Mesenchymal stem cell (in vitro differentiated cells and primary cell): ENCODE measurements at regions not wholly inside any gene's neighbourhood (a gene's known extent, or its start where the extent isn't known, plus 50 kb on each side); places are given as distances from the start of the nearest gene placed in this dataset.

Experiments
- DNase-seq: peaks from one replicate; pipeline ENCODE4 v3.0.0-alpha.2; 2013
- H2AFZ ChIP-seq: one replicate; pipeline ENCODE4 v1.6.1; 2013; ENCODE audit warnings: low read depth, mild to moderate bottlenecking, control low read depth, inconsistent platforms, low read length, moderate library complexity
- H2AK5ac ChIP-seq: 2 replicates; pipeline ENCODE4 v1.6.1; 2013; ENCODE audit warnings: low read length, moderate library complexity, mild to moderate bottlenecking, inconsistent platforms; ENCODE audit not compliant: severe bottlenecking
- H2BK120ac ChIP-seq: one replicate; pipeline ENCODE4 v1.6.1; 2013; ENCODE audit warnings: low read depth, mild to moderate bottlenecking, inconsistent platforms, low read length, moderate library complexity
- H2BK12ac ChIP-seq, 2 experiments: one replicate each; pipeline ENCODE4 v1.6.1; 2013; ENCODE audit warnings: inconsistent platforms in 2 of 2, low read length in 2 of 2, mild to moderate bottlenecking in 2 of 2, moderate library complexity in 2 of 2, control low read depth in 1 of 2
- H2BK15ac ChIP-seq: one replicate; pipeline ENCODE4 v1.6.1; 2013; ENCODE audit warnings: mild to moderate bottlenecking, low read depth, inconsistent platforms; ENCODE audit not compliant: poor library complexity, severe bottlenecking
- H2BK5ac ChIP-seq: 2 replicates; pipeline ENCODE4 v1.6.1; 2013; ENCODE audit warnings: low read depth, mild to moderate bottlenecking, low read length, control low read depth, inconsistent platforms; ENCODE audit not compliant: poor library complexity, severe bottlenecking
- H3K14ac ChIP-seq, 2 experiments: one replicate each; pipeline ENCODE4 v1.6.1; 2013; ENCODE audit warnings: inconsistent platforms in 2 of 2, low read length in 2 of 2, control low read depth in 1 of 2, mild to moderate bottlenecking in 1 of 2, moderate library complexity in 1 of 2
- H3K18ac ChIP-seq, 2 experiments: one replicate each; pipeline ENCODE4 v1.6.1; 2013; ENCODE audit warnings: inconsistent platforms in 2 of 2, low read length in 2 of 2, control low read depth in 1 of 2, low read depth in 1 of 2, mild to moderate bottlenecking in 1 of 2
- H3K23ac ChIP-seq, 2 experiments: one replicate each; pipeline ENCODE4 v1.6.1; 2013; ENCODE audit warnings: inconsistent platforms in 2 of 2, low read length in 2 of 2, mild to moderate bottlenecking in 2 of 2, moderate library complexity in 2 of 2, control low read depth in 1 of 2
- H3K27ac ChIP-seq: 2 replicates; pipeline ENCODE4 v1.5.1; 2013; ENCODE audit warnings: mild to moderate bottlenecking, moderate library complexity, low read length, control low read depth, inconsistent platforms; ENCODE audit not compliant: poor library complexity, severe bottlenecking
- H3K27me3 ChIP-seq, 2 experiments: 2 replicates each; pipeline versions ENCODE4 v1.6.1 to v1.7.0; 2013; ENCODE audit warnings: low read length in 2 of 2, mild to moderate bottlenecking in 2 of 2, moderate library complexity in 2 of 2, control low read depth in 1 of 2, inconsistent platforms in 1 of 2; ENCODE audit not compliant: control insufficient read depth in 1 of 2, insufficient read depth in 1 of 2
- H3K36me3 ChIP-seq, 2 experiments: 2 replicates each; pipeline versions ENCODE4 v1.6.1 to v1.7.0; 2013; ENCODE audit warnings: low read length in 2 of 2, control low read depth in 1 of 2, inconsistent platforms in 1 of 2, low read depth in 1 of 2, mild to moderate bottlenecking in 1 of 2; ENCODE audit not compliant: insufficient read depth in 2 of 2, control insufficient read depth in 1 of 2
- H3K4ac ChIP-seq, 2 experiments: one replicate each; pipeline ENCODE4 v1.6.1; 2013; ENCODE audit warnings: inconsistent platforms in 2 of 2, low read length in 2 of 2, mild to moderate bottlenecking in 2 of 2, moderate library complexity in 2 of 2, control low read depth in 1 of 2, low read depth in 1 of 2
- H3K4me1 ChIP-seq: 2 replicates; pipeline ENCODE4 v1.6.1; 2013; ENCODE audit warnings: low read depth, low read length, control low read depth; ENCODE audit not compliant: control insufficient read depth, insufficient read depth
- H3K4me2 ChIP-seq: 2 replicates; pipeline ENCODE4 v1.6.1; 2013; ENCODE audit warnings: low read length, mild to moderate bottlenecking, inconsistent platforms; ENCODE audit not compliant: poor library complexity, severe bottlenecking
- H3K4me3 ChIP-seq, 2 experiments: 2 replicates each; pipeline versions ENCODE4 v1.5.1 to v1.7.0; 2013; ENCODE audit warnings: low read length in 2 of 2, mild to moderate bottlenecking in 2 of 2, control low read depth in 1 of 2, low read depth in 1 of 2; ENCODE audit not compliant: insufficient read depth in 1 of 2
- H3K79me1 ChIP-seq: replicated peaks from 2 replicates; pipeline ENCODE4 v1.6.1; 2013; ENCODE audit warnings: mild to moderate bottlenecking, control low read depth, low read length, inconsistent platforms; ENCODE audit not compliant: poor library complexity, severe bottlenecking
- H3K9ac ChIP-seq: 2 replicates; pipeline ENCODE4 v1.7.0; 2013; ENCODE audit warnings: mild to moderate bottlenecking, low read length, moderate library complexity
- H3K9me3 ChIP-seq: 2 replicates; pipeline ENCODE4 v1.7.0; 2013; ENCODE audit warnings: mild to moderate bottlenecking, low read length; ENCODE audit not compliant: control insufficient read depth
- H4K8ac ChIP-seq: one replicate; pipeline ENCODE4 v1.6.1; 2013; ENCODE audit warnings: inconsistent platforms, mild to moderate bottlenecking, low read length, moderate library complexity
- H4K91ac ChIP-seq: one replicate; pipeline ENCODE4 v1.6.1; 2013; ENCODE audit warnings: mild to moderate bottlenecking, low read length, inconsistent platforms
- WGBS: methylation state at CpG from one replicate; pipeline ENCODE4 v1.1.7; 2013; ENCODE audit warnings: mixed read lengths; 5-methylcytosine and 5-hydroxymethylcytosine counted together

GRCh38 chr11:112509300-112509699 is 248.6 kb upstream of the PLET1 start:
- Histone ChIP-seq H3K4me1 (no peaks in the 10 kb centered on the region), H3K9me3 (no peaks in the 10 kb centered on the region), H3K9ac (no peak overlapping the region), H3K14ac (no peak overlapping the region), H4K91ac (no peak overlapping the region), H2BK15ac (no peak overlapping the region), H2BK5ac (no peak overlapping the region), H2AK5ac (no peak overlapping the region), H3K36me3 (no peaks in the 10 kb centered on the region), H2BK120ac (no peak overlapping the region), H2AFZ (no peak overlapping the region), H4K8ac (no peak overlapping the region), H3K4ac (no peak overlapping the region), H3K4me3 (no peak overlapping the region), H3K23ac (no peak overlapping the region), H3K79me1 (no peaks in the 10 kb centered on the region), H3K4me2 (no peak overlapping the region), H3K27me3 (peaks cover 0 to 13% of the 10 kb centered on the region in 2 experiments), H2BK12ac (no peak overlapping the region), H3K27ac (no peak overlapping the region), H3K18ac (no peak overlapping the region)
- DNase-seq: no peak
- 96% methylated on average over 1 of the region's 2 CpGs for WGBS

GRCh38 chr11:112511271-112511670 is 250.6 kb upstream of the PLET1 start:
- no peak overlapping the region for H2AFZ ChIP-seq
- DNase-seq: no peak
- no peak overlapping the region for H4K91ac ChIP-seq
- peaks cover 0 to 15% of the 10 kb centered on the region in 2 experiments for H3K27me3 ChIP-seq
- H3K9ac ChIP-seq: no peak overlapping the region
- no peaks in the 10 kb centered on the region for H3K79me1 ChIP-seq
- no peak overlapping the region for H2BK5ac ChIP-seq
- H4K8ac ChIP-seq: no peak overlapping the region
- no peak overlapping the region for H3K18ac ChIP-seq
- H3K4ac ChIP-seq: no peak overlapping the region
- H3K14ac ChIP-seq: no peak overlapping the region
- H3K23ac ChIP-seq: no peak overlapping the region
- WGBS: 69% methylated on average over 1 of the region's 1 CpG
- H3K36me3 ChIP-seq: no peaks in the 10 kb centered on the region
- H2BK15ac ChIP-seq: no peak overlapping the region
- no peak overlapping the region for H2BK12ac ChIP-seq
- H2AK5ac ChIP-seq: no peak overlapping the region
- H3K4me2 ChIP-seq: no peak overlapping the region
- no peaks in the 10 kb centered on the region for H3K9me3 ChIP-seq
- H2BK120ac ChIP-seq: no peak overlapping the region
- H3K27ac ChIP-seq: no peak overlapping the region
- H3K4me3 ChIP-seq: no peak overlapping the region
- H3K4me1 ChIP-seq: no peaks in the 10 kb centered on the region

DNA sequence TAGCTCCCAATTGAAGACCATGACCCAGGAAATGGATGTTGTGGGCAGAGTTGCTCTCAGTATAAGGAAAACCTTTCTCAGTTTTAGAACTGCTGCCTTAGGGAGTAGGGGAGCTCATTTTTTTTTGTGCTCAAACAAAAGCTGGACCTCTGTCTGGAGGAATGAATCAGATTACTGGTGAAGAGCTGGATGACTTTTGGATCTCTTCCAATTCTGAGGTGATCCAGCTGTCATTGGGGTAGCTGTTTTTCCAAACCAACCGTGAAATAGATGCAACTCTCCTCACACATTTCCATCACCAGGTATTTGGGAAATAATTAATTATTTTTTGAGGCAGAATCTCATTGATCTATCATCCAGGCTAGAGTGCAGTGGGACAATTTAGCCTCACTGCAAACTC is 251.3 kb upstream of the PLET1 start:
- Histone ChIP-seq H4K91ac (no peak overlapping the region), H3K4me1 (no peaks in the 10 kb centered on the region), H3K36me3 (no peaks in the 10 kb centered on the region), H3K4me3 (no peak overlapping the region), H4K8ac (no peak overlapping the region), H3K79me1 (no peaks in the 10 kb centered on the region), H2BK12ac (no peak overlapping the region), H2BK15ac (no peak overlapping the region), H2BK5ac (no peak overlapping the region), H3K27ac (no peak overlapping the region), H3K27me3 (peaks cover 0 to 15% of the 10 kb centered on the region in 2 experiments), H3K9me3 (no peaks in the 10 kb centered on the region), H2BK120ac (no peak overlapping the region), H3K9ac (no peak overlapping the region), H3K4ac (no peak overlapping the region), H3K14ac (no peak overlapping the region), H3K4me2 (no peak overlapping the region), H2AFZ (no peak overlapping the region), H3K18ac (no peak overlapping the region), H3K23ac (no peak overlapping the region), H2AK5ac (no peak overlapping the region)
- DNase-seq: no peak
- no CpG with 5 or more reads among the region's 1 CpG for WGBS

DNA sequence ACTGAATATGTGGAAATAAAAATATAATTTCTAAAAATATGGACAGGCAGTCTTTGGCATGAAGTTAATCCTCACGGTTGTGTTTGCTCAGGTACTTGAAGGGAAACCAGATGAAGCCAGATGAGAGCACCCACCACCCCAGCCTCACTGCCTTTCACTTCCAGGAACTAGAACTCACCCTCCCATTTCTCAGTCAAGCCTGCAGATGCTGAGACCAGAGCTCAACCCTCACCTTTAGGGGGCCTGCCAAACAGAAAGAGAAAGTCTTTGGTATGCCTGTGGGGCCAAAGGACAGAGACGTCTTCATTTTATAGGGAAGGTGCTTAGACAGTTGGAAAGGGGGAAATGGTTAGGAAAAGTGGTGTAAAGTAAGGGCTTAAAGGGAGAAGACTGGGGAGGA is 252.8 kb upstream of the PLET1 start:
- DNase-seq: no peak
- no peak overlapping the region for H2AK5ac ChIP-seq
- H2AFZ ChIP-seq: no peak overlapping the region
- no peak overlapping the region for H3K27ac ChIP-seq
- no peak overlapping the region for H3K4me3 ChIP-seq
- H3K4me1 ChIP-seq: no peaks in the 10 kb centered on the region
- H2BK15ac ChIP-seq: no peak overlapping the region
- H3K4ac ChIP-seq: no peak overlapping the region
- no peak overlapping the region for H3K23ac ChIP-seq
- no peaks in the 10 kb centered on the region for H3K9me3 ChIP-seq
- H2BK12ac ChIP-seq: no peak overlapping the region
- no peak overlapping the region for H4K91ac ChIP-seq
- H3K79me1 ChIP-seq: no peaks in the 10 kb centered on the region
- H3K9ac ChIP-seq: no peak overlapping the region
- no peak overlapping the region for H4K8ac ChIP-seq
- 68% methylated on average over 2 of the region's 2 CpGs for WGBS
- no peak overlapping the region for H3K4me2 ChIP-seq
- no peak overlapping the region for H3K18ac ChIP-seq
- no peak overlapping the region for H2BK5ac ChIP-seq
- H2BK120ac ChIP-seq: no peak overlapping the region
- H3K14ac ChIP-seq: no peak overlapping the region
- no peaks in the 10 kb centered on the region for H3K36me3 ChIP-seq
- peaks cover 0 to 15% of the 10 kb centered on the region in 2 experiments for H3K27me3 ChIP-seq
